ENCODE measurements at regions not wholly inside any gene's neighbourhood (a gene's known extent, or its start where the extent isn't known, plus 50 kb on each side); places are given as distances from the start of the nearest gene placed in this dataset.
A peak's percentile ranks its signal among the peaks of the same experiment; 100 is the strongest.

- TF ChIP-seq PBX3 (CRISPR knock-in tag; IDR thresholded peaks at IDR 0.05; ENCODE audit: borderline replicate concordance), result no peak
- TF ChIP-seq POLR2AphosphoS2 (IDR thresholded peaks at IDR 0.05; ENCODE audit: low read depth, low read length), result no peak
- TF ChIP-seq YEATS2 (CRISPR knock-in tag; IDR thresholded peaks at IDR 0.05; ENCODE audit: borderline replicate concordance), result no peak
- TF ChIP-seq ZNF460 (CRISPR knock-in tag; IDR thresholded peaks at IDR 0.05; ENCODE audit: borderline replicate concordance), result no peak; the same call in 1 of the 2 replicates
- TF ChIP-seq ZMAT3 (CRISPR knock-in tag; conservative IDR thresholded peaks at IDR 0.05), result peak; percentile 60; the same call in 1 of the 2 replicates
- TF ChIP-seq SRSF1 (optimal IDR thresholded peaks at IDR 0.05; ENCODE audit: low read depth, low read length), result no peak
- TF ChIP-seq, protein P1, sequence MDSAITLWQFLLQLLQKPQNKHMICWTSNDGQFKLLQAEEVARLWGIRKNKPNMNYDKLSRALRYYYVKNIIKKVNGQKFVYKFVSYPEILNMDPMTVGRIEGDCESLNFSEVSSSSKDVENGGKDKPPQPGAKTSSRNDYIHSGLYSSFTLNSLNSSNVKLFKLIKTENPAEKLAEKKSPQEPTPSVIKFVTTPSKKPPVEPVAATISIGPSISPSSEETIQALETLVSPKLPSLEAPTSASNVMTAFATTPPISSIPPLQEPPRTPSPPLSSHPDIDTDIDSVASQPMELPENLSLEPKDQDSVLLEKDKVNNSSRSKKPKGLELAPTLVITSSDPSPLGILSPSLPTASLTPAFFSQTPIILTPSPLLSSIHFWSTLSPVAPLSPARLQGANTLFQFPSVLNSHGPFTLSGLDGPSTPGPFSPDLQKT (CRISPR knock-in tag; IDR thresholded peaks at IDR 0.05; ENCODE audit: borderline replicate concordance), result no peak
- TF ChIP-seq REXO4 (CRISPR knock-in tag; IDR thresholded peaks at IDR 0.05; ENCODE audit: borderline replicate concordance), result no peak
- TF ChIP-seq HBP1 (CRISPR knock-in tag; IDR thresholded peaks at IDR 0.05; ENCODE audit: low read depth), result no peak
- peak; percentile 96 for TF ChIP-seq FOSL2 (CRISPR knock-in tag; IDR thresholded peaks at IDR 0.05)
- TF ChIP-seq LCORL (IDR thresholded peaks at IDR 0.05), result peak; percentile 21; the same call in 1 of the 2 replicates
- TF ChIP-seq LCORL (CRISPR knock-in tag; IDR thresholded peaks at IDR 0.05), result peak; percentile 87
- TF ChIP-seq ZNF605 (CRISPR knock-in tag; IDR thresholded peaks at IDR 0.05), result peak; percentile 65; the same call in 1 of the 2 replicates
- no peak for TF ChIP-seq NONO (IDR thresholded peaks at IDR 0.05)
- TF ChIP-seq NONO (CRISPR knock-in tag; conservative IDR thresholded peaks at IDR 0.05), result no peak; the same call in 1 of the 2 replicates
- TF ChIP-seq GATAD1 (CRISPR knock-in tag; IDR thresholded peaks at IDR 0.05), result peak; percentile 54; the same call in 1 of the 2 replicates
- no peak for TF ChIP-seq ZNF484 (CRISPR knock-in tag; IDR thresholded peaks at IDR 0.05; ENCODE audit: borderline replicate concordance, low read depth)
- peak; percentile 79; the same call in 1 of the 2 replicates for TF ChIP-seq ZNF816 (CRISPR knock-in tag; IDR thresholded peaks at IDR 0.05; ENCODE audit: borderline replicate concordance)
- peak; percentile 83 for TF ChIP-seq NR2C2 (CRISPR knock-in tag; IDR thresholded peaks at IDR 0.05; ENCODE audit: borderline replicate concordance)
- TF ChIP-seq SP4 (CRISPR knock-in tag; IDR thresholded peaks at IDR 0.05), result no peak
- TF ChIP-seq SALL2 (CRISPR knock-in tag; IDR thresholded peaks at IDR 0.05), result peak; percentile 76; the same call in 1 of the 2 replicates
- no peak for TF ChIP-seq PHF20 (CRISPR knock-in tag; IDR thresholded peaks at IDR 0.05)
- no peak for TF ChIP-seq DBP (CRISPR knock-in tag; IDR thresholded peaks at IDR 0.05; ENCODE audit: not compliant biosample characterization)
- TF ChIP-seq ZSCAN25 (CRISPR knock-in tag; IDR thresholded peaks at IDR 0.05), result no peak
- TF ChIP-seq ZNF749 (CRISPR knock-in tag; IDR thresholded peaks at IDR 0.05; ENCODE audit: borderline replicate concordance), result no peak
- TF ChIP-seq BHLHE40 (IDR thresholded peaks at IDR 0.05; ENCODE audit: low read length), result peak; percentile 45; the same call in 1 of the 2 replicates
- TF ChIP-seq ATRX (CRISPR knock-in tag; IDR thresholded peaks at IDR 0.05; ENCODE audit: borderline replicate concordance), result no peak
- TF ChIP-seq ZNF333 (CRISPR knock-in tag; IDR thresholded peaks at IDR 0.05; ENCODE audit: borderline replicate concordance), result no peak
Observed at GRCh38 chr5:43997647-43998272, 391.5 kb downstream of the FGF10 start (continued).

Data from HepG2 (cell line).